Right forelimb (tissue), 1 donor: ENCODE measurements at regions not wholly inside any gene's neighbourhood (a gene's known extent, or its start where the extent isn't known, plus 50 kb on each side); places are given as distances from the start of the nearest gene placed in this dataset.
"Not testable (repeated sequence)": the region's sequence is repeated elsewhere in the genome, so short reads cannot be mapped to it uniquely, and the experiment has no call there.

Source experiments
- DNase-seq: peaks from one replicate; pipeline ENCODE4 v3.0.0-alpha.2; 2018

DNA sequence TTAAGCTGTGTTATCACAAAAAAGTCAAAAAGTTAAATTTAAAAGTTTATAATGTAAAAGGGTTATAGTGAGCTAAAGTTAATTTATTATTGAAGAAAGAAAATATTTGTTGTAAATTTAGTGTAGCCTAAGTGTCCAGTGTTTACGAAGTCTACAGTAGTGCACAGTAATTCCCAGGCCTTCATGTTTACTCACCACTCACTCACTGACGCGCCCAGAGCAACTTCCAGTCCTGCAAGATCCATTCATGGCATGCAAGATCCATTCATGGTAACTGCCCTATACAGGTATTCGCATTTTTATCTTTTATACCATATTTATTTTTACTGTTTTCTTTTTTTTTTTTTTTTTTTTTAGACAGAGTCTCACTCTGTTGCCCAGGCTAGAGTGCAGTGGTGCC is 69.5 kb downstream of the TPRA1 start:
- DNase-seq, result no peak

DNA sequence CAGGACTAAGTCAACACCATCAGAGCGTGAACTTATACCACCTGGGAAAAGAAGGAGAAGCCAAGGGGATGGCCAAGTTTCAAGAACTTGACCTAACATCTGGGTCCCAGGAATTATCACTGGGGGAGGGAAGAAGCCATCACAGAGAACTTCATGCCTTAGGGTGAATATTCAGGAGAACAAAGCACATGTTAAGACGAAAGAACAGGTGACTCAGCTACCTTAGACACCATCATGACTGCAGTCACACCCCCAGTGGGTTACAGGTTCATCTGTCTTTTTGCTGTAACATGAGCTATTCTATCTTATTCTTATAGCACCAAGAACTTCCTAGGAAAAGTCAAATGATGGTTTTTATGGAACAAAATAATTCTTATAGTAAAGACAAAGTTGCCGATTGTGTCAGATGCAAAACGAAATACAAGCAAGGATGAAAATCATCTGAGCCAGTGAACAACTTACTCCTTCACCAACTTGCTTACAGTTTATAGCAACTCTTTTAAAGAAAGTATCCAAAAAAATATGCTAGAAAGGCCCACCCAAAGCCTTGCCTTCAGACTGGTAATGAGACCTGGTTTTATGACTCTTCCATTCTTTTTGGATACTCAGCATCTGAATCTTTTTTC is 72.0 kb downstream of the TPRA1 start:
- DNase-seq, result no peak

DNA sequence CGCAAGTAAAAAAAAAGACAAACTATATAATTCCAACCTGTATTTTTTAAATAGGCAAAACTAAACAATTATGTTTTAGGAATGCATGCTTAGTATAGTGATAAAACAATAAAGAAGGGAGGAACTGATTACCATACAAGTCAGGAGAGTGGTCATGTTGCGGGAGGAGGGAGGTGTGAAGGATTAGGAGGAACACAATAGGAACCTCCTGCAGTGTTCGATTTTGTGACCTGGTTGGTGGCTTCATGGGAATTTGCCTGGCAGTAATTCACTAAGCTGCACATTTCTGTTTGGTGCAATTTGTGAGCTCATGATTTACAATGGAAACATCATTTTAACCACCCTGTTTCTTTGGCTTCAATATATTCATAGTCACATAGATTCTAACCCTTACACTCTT is 78.3 kb downstream of the TPRA1 start:
- no peak for DNase-seq

DNA sequence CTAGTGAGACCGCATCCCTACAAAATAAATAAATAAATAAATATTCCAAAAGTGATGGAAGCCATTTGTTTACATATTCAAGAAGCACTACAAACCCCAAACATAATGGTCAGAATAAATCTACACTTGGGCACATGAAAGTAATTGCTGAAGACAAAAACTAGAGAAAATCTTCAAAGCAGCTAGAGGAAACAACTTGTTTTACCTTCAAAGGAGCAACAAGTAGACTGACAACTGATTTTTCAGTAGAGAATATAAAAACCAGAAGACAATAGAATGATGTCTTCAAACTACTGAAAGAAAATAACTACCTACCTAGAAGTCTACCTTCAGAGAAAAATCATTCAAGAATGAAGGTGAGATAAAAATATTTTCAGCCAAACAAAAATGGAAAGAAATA is 89.4 kb downstream of the TPRA1 start:
- no peak for DNase-seq

DNA sequence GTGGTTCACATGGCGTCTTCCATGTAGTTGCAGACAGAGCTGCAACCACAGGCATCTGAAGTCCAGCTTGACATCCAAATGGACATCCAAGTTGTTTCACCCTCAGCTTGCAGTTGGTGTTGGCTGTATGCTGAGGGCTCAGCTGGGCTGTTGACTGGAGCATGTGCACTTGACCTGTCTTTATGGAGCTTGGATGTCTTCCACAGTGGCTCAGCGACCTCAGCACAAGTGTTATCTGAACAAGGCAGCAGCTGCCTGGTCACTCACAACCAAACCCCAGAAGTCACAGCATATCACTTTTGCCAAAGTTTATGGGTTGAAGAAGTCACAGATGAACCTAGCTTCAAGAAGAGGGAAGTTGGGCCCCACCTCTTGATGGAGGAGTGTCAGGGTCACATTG is 92.9 kb downstream of the TPRA1 start:
- no peak for DNase-seq

DNA sequence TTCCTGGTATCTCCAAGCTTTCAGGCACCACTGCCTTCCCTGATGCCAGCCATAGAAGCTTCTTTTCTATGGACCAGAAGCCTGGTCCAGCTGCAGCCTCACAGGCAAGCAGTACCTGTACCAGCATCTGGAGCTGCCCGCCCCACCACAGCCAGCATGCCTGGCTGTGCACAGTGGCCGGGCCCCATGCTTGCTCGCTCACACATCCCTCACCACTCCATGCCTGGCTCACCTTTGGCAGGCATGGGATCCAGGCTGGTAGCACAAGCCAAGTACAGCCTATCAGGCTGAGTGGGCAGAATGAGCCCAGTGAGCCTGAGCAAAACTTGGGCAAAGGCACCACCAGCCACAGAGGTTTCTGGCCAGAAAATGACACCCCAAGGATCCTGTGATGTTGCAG is 93.4 kb downstream of the TPRA1 start:
- no peak for DNase-seq

DNA sequence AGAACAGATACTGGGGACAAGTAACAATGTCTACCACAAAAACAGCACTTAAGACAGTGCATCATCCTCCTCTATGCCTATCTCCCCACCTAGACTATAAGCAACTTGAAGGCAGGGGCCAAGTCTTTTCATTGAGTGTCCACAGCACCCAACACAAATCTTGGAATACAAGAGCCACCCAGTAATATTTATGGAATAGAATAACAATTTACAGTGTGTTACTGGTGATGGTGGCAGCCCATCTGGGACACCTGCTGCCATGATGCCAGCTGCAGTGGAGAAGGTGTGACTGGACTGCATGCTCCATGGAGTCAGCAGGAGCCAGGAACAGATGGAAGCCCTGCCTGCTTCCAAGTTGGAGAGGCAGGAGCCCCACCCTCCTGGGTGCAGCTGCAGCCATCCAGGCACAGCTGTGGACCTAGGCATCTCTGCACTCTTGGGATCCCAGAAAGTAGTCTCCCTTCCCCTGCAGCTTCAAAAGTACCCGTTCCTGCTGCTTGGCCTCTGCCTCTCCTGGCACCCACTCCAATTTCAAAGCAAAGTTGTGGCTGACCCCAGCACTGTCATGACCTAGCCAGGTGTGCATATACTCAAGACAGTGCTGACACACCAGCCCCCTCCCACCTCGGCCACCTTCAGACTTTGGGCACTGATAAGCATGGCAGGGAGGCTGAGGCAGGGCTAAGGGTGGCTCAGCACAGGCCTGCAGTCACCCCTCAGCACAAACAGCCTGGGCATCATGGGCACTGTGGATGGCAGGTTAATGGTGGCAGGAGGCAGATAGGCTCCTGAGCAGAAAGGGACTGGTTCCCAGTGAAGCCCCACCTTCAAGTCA is 94.5 kb downstream of the TPRA1 start:
- DNase-seq, result no peak

DNA sequence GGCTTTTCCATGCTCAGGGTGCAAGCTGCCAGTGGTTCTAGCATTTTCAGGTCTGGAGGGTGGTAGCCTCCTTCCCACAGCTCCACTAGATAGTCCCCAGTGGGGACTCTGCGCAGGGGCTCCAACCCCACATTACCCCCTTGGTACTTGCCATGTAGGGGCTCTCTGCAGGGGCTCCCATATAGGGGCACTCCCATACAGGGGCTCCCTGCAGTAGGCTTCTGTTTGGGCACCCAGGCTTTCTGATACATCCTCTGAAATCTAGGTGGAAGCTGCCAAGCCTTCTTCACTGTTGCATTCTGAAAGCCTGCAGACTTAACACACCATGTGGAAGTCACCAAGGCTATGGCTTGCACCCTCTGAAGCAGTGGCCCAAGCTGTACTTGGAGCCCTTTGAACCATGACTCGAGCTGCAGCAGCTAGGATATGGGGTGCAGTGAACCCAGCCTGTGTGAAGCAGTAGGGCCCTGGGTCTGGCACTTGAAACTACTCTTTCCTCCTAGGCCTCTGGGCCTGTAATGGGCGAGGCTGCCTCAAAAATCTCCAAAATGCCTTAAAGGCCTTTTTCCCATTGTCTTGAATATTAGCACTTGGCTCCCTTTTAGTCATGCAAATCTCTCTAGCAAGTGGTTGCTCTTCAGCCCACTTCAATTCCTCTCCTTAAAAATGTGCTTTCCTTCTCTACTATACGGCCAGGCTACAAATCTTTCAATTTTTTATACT is 96.4 kb downstream of the TPRA1 start:
- DNase-seq, result no peak

DNA sequence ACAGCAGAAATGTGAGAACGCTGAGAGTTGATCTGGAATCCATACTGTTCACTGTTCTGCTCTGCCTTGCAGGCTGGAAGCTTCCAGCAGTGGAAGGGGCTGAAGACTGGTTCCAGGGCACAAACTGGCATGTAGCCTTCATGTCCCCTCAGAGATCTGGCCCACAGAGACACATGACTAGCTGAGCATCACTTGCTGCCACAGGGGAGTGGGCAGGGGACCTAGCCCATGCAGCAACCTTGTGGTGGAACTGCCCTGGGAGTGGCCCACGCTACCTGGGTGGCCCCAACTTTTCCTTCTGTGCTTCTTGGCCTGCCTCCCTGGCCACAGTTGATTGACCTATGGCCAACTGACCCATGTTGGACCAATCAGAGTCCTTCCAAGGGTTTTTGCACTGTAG is 98.1 kb downstream of the TPRA1 start:
- no peak for DNase-seq

DNA sequence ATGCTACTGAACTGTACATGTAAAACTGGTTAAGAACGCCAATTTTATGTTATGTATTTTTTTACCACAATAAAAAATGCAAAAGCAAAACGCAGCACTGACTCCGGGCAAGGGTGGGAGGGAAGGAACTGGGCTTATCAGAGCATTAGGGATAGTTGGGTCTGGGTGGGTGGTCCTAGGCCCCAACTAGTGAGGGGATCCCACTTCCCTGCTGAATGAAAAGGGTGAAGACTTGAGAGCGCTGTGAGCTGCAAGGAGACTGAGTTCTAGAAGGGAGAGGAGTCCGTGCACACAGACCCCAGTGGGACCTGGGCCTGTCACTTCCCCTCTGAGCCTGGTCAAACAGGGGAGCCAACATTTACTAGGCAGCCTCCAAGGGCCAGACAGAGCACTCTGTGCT is 98.6 kb downstream of the TPRA1 start:
- no peak for DNase-seq

DNA sequence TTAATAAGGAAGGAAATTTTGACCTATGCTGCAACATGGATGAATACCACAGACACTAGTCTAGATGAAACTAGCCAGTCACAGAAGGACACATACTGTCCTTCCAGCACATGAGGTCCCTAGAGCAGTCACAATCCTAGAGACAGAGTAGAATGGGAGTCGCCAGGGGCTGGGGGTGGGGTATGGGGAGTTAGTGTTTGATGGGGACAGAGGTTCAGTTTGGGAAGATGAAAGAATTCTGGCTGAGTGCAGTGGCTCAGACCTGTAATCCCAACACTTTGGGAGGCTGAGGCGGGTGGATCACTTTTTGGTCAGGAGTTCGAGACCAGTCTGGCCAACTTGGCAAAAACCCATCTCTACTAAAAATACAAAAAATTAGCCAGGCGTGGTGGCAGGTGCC is 99.2 kb downstream of the TPRA1 start:
- no peak for DNase-seq

DNA sequence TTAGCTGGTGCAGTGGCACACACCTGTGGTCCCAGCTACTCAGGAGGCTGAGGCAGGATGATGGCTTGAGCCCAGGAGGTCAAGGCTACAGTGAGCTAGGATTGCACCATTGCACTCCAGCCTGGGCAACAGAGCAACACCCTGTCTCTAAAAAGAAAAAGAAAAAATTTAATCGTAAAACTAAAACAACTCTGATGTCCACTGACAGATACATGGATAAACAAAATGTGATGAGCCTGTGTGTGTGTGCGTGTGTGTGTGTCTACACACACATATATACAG is 99.6 kb downstream of the TPRA1 start:
- not testable (repeated sequence) for DNase-seq

DNA sequence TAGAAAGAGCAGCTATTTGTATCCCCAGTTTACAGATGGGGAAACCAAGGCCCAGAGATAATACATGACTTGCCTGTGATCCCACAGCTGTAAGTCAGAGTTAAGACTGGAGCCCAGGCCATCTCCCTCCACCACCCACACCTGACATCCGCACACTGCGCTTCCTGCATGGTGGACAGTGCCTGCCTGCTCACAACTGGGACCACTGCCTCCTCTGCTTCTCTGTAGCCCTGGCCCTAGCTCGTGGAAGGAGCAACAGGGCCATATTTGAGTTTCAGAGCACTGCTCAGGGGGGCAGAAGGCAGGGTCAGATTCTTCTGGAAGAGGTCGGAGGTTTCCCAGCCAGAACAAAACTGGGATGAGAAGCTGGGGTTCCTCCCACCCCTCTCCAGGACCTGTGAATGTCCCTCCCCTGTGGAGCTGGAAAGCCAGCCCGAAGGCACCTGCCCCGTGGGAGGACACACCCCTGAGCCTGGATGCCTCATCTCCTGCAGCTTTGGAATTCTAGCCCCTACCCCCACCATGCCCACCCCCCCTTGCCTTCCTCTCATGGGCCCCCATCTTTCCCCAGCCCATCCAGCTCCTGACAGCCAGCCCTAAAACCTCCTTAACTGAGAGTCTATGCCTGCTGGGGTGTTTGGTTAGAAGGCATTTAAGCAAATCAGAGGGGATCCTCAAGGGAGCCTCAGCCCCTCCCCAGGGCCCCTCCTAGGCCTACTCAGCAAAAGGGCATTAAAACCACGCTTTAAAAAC is 100.1 kb downstream of the TPRA1 start:
- DNase-seq, result no peak

DNA sequence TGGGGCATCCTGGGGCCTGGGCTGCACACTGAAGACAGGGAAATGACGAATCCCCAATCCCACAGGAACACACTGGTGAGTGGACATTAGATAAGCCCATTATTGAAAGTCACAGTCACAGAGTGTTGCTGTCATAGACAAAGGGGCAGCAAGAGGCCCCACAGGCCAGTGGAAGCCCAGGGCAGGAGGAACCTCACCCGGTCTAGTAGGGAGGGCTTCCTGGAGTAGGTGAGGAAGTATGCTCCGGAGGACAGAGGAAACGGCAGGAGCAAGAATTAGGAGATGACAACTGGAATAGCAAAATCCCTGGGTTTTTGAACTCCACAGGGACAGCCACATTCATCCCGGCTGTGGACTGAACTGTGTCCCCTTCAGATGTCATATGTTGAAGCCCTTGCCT is 101.2 kb downstream of the TPRA1 start:
- no peak for DNase-seq

DNA sequence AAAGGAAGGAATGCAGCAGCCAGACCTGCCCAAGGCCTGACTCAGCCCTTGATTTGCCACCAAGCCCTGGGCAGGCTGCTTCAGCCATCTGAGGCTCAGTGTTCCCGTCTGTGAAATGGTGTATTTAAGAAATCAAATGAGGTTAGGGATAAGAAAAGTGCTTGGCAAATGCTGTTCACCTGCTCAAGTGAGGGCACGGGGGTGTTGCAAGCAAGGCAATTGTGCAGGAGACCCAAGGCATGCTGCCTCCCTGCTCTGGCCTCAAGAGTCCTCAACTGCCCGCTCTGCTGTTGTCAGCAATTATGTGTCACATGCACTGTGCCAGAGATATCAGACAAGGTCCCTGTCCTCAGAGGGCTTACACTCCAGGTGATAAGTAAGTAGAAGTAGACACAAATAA is 101.8 kb downstream of the TPRA1 start:
- no peak for DNase-seq

DNA sequence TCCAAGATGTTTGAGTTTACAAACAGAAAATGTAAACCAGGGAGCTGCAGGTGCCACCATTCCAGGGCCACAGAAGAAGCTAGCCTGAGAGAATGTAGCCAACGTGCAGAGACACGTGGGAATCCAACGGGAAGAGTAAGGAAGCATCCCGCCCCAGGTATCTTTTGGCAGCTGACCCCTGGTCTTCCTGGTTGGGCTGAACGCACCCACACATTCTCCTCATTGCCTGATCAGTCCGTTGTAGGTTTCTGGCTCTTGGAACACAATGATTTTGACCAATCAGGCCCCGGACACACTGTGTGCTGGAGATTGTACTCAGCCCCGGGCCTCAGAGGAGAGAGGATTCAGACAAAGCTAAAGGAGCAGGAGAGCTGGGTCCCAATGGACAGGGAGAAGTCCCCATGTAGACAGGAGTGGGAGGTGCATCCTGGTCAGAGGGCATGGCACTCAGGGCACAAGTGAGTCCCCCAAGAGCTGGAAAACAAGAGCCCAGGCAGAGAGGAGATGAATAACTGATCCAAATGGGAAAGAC is 102.3 kb downstream of the TPRA1 start:
- no peak for DNase-seq

DNA sequence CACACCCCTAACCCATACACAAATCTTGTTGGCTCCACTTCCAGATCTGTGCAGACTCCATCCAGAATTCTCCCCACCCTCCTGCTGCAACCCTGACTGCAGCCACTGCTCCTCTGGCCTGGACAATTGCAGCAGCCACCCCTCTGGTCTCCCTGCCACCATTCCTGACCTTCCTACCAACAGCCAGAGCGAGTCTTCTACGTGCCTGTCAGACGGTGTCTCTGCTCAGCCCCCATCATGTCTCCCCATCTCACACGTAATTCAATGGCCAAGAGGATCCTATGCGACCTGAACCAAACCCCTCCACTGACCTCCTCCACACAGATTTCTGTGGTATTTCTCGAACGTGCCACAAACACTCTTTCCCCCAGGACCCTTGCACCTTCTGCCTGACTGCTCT is 103.3 kb downstream of the TPRA1 start:
- DNase-seq, result no peak

DNA sequence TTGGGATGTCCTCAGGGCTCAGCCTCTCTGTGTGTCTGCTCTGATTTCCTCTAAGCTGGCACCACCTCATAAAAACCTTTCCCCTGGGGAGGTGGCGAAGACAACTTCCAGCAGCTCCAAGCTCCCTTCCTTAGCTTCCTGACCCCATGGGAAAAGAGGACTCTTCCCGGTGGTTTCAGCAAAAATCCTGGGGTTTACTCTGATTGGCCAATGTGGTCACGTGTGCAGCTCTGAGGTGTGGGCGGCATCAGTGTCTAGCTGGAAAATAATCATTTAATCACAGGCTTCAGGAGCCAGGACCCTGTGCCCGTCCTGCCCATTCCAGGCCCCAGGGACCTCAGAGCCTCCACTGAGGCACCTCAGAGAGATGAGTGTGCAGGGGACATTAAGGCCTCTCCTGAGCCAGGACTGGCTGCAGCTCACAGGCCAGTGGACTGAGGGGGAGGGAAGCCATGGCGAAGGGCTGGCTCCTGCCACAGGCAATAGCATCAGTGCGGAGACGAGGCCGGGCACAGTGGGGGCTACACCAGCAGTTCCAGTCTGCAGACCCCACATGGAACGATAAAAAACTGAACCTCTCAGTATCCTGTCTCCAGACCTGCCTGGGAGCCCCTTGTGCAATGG is 104.1 kb downstream of the TPRA1 start:
- peak; percentile 32 for DNase-seq

DNA sequence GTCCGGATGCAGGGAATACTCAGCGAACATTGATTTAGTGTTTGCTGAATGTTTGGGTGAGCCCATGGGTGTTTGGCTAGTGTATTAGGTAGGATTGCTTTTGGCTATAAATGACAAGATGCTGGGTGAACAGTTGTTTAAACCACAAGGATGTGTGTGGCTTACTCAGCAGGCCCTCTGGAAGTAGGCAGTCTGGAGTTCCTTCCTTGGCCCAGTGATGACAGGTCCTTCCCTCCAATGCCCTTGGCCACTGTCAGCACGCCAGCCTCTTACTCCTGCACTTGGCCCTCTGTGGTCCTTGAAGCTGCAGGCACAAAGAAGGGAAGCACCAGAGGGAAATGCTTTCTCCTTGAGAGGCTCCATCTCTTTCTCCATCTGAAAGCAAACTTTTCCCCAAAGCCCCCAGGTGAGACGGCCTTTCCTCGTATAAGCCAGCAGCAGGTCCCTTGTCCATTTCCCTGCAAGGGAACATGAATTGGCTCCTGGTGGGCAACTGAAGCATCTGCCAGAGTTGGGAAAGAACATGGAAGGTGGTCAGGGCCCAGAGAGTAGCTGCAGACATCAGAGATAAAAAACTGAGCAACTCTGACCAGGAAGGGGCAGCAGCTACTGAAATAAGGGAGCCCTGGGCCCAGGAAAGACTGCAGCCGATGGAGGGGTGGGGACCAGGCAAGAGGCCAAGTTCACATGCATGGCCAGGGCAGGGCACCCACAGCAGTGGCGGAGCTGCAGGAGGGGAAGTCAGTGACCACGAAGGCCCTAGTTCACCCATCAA is 105.0 kb downstream of the TPRA1 start:
- DNase-seq, result peak; percentile 32

DNA sequence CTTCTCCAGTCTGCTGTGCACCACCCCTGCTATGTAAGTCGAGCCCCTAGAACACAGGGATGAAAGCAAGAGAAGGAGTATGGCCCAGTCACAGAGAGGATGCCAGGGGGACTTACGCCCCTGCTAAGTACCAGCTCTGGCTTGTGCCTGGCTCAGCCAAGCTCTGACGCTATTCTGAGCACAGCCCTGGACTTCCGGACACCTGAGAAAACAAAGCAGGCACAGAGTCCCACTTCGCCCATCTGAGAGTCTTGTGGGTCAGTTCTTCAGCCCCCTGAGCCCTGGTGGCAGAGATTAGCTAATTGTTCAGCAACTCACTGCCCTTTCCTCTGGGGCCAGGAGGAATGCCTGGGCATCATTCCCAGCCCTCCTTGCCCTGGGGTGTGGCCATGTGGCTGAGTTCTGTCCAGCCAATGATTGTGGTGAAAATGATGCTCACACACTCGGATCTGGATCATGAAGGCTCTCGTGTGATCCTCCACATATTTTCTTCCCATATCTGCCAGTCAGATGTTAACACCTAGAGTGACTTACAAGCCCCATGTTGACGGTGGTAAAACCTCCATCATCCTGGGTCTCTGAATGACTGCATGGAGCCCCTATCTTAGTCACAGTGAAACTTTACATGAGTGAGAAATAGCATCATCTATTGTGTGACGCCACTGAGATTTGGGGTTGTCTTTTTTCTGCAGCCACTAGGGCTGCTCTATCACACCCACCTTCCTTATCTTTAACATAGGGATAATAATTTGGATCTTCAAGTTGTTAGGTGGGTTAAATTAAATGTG is 105.7 kb downstream of the TPRA1 start:
- peak; percentile 30 for DNase-seq
